HL-60 (cell line): ENCODE measurements at regions not wholly inside any gene's neighbourhood (a gene's known extent, or its start where the extent isn't known, plus 50 kb on each side); places are given as distances from the start of the nearest gene placed in this dataset.

Source experiments
- DNase-seq, 2 experiments: peaks; one replicate each; pipeline ENCODE4 v3.0.0-alpha.2; 2010 to 2020; ENCODE audit warnings: low read depth in 1 of 2, low spot score in 1 of 2
- H3K27ac ChIP-seq: fragments of 250-450 bp; sonication (Bioruptor Pico); replicated peaks from 2 replicates; pipeline ENCODE4 v1.5.1; 2020; ENCODE audit warnings: mild to moderate bottlenecking, moderate library complexity
- H3K27me3 ChIP-seq: fragments of 250-450 bp; sonication (Bioruptor Pico); 2 replicates; pipeline ENCODE4 v1.5.1; 2021; ENCODE audit warnings: mild to moderate bottlenecking, moderate library complexity; ENCODE audit not compliant: insufficient read depth, poor library complexity, severe bottlenecking
- H3K4me3 ChIP-seq: replicated peaks from 2 replicates; pipeline ENCODE4 v1.5.1; 2011; ENCODE audit warnings: mild to moderate bottlenecking, control low read depth, low read length; ENCODE audit not compliant: insufficient read depth
- CTCF ChIP-seq: IDR thresholded peaks from one replicate; pipeline ENCODE4 v1.5.1; 2011; ENCODE audit warnings: low read length, control low read depth, inconsistent platforms; ENCODE audit not compliant: insufficient read depth
- GABPA ChIP-seq: IDR thresholded peaks from 2 replicates; pipeline ENCODE4 v1.6.1; 2012; ENCODE audit warnings: low read depth
- POLR2AphosphoS5 ChIP-seq: IDR thresholded peaks from 2 replicates; pipeline ENCODE4 v1.6.1; 2012; ENCODE audit warnings: low read depth
- SPI1 ChIP-seq: IDR thresholded peaks from 2 replicates; pipeline ENCODE4 v1.6.1; 2012; ENCODE audit warnings: low read depth, mild to moderate bottlenecking, borderline replicate concordance
- TF ChIP-seq, protein P1 (sequence below): IDR thresholded peaks from 2 replicates; pipeline ENCODE4 v1.6.1; 2012; ENCODE audit warnings: low read depth; ENCODE audit not compliant: insufficient replicate concordance

GRCh38 chr9:82202808-82203207 is 214.2 kb downstream of the SPATA31D1 start:
- DNase-seq, result no peak
- TF ChIP-seq SPI1 (no peak), CTCF (no peak), POLR2AphosphoS5 (no peak), GABPA (no peak)
- TF ChIP-seq, protein P1, sequence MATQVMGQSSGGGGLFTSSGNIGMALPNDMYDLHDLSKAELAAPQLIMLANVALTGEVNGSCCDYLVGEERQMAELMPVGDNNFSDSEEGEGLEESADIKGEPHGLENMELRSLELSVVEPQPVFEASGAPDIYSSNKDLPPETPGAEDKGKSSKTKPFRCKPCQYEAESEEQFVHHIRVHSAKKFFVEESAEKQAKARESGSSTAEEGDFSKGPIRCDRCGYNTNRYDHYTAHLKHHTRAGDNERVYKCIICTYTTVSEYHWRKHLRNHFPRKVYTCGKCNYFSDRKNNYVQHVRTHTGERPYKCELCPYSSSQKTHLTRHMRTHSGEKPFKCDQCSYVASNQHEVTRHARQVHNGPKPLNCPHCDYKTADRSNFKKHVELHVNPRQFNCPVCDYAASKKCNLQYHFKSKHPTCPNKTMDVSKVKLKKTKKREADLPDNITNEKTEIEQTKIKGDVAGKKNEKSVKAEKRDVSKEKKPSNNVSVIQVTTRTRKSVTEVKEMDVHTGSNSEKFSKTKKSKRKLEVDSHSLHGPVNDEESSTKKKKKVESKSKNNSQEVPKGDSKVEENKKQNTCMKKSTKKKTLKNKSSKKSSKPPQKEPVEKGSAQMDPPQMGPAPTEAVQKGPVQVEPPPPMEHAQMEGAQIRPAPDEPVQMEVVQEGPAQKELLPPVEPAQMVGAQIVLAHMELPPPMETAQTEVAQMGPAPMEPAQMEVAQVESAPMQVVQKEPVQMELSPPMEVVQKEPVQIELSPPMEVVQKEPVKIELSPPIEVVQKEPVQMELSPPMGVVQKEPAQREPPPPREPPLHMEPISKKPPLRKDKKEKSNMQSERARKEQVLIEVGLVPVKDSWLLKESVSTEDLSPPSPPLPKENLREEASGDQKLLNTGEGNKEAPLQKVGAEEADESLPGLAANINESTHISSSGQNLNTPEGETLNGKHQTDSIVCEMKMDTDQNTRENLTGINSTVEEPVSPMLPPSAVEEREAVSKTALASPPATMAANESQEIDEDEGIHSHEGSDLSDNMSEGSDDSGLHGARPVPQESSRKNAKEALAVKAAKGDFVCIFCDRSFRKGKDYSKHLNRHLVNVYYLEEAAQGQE, result no peak
- no peak overlapping the region for H3K4me3 ChIP-seq
- H3K27ac ChIP-seq, result no peak overlapping the region
- H3K27me3 ChIP-seq, result no peaks in the 10 kb centered on the region

DNA sequence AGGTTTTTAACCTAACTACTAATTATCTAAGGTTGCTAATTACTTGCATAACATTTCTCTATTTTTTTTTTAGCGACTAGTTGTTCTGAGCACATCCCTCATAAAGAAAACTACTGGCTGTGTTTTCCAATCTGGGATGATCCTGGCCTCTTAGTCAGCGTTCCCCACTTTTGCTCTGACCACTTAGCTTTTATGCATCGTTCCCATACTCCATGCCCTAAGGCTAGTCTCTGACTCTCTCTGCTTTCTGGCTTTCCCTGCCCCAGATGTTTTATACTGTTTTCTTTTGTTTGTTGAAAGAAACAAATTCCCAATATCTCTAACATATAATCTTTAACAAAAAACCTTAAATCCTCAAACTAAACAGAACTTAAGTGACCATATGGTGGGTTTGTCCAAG is 217.9 kb downstream of the SPATA31D1 start:
- no peaks in the 10 kb centered on the region for H3K27me3 ChIP-seq
- DNase-seq, result no peak
- H3K27ac ChIP-seq, result no peak overlapping the region
- H3K4me3 ChIP-seq, result no peak overlapping the region
- TF ChIP-seq, protein P1, result no peak
- no peak for TF ChIP-seq CTCF
- TF ChIP-seq SPI1, result no peak
- no peak for TF ChIP-seq POLR2AphosphoS5
- TF ChIP-seq GABPA, result no peak

GRCh38 chr9:82206946-82207345 is 218.4 kb downstream of the SPATA31D1 start:
- Histone ChIP-seq H3K27me3 (no peaks in the 10 kb centered on the region), H3K4me3 (no peak overlapping the region), H3K27ac (no peak overlapping the region)
- TF ChIP-seq POLR2AphosphoS5 (no peak), SPI1 (no peak), CTCF (no peak), GABPA (no peak)
- TF ChIP-seq, protein P1, result no peak
- DNase-seq, result no peak
